NCI-H82 (cell line): ENCODE measurements at regions not wholly inside any gene's neighbourhood (a gene's known extent, or its start where the extent isn't known, plus 50 kb on each side); places are given as distances from the start of the nearest gene placed in this dataset.
A peak's percentile ranks its signal among the peaks of the same experiment; 100 is the strongest.

Experiments used
- DNase-seq: peaks from one replicate; lab custom pipeline; 2025; lab: John Stamatoyannopoulos, UW

DNA sequence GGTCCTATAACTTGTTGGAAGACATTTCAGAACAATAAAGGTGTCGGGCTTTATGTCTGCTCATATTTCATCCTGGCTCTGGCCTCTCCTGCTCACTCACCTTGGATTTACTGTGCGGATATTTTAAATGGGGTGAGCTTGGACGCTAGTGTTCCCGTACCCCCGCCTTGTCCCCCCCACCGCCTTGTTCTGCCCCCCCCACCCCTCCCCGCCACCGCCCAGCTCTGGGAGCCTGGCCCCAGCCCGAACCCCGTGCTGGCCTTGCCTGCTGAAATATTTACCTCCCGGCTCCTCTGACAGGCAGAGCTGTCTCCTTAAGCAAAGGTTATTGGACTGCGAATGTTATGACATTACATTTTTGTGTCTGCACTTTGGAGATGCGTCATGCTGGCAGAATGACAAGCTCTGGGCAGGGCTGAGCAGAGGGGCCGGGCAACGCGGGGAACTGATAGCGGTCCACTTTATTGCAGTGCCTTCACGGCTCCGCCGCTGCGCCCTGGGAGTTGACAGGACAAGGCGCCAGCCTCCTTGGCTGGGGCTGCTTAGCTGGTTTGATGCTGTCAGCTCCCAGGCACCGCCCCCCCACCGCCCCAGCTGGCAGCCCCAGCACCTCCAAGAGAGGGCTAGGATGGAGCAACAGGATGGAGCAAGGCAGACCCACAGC is 222.5 kb upstream of the GSE1 start:
- no peak for DNase-seq

DNA sequence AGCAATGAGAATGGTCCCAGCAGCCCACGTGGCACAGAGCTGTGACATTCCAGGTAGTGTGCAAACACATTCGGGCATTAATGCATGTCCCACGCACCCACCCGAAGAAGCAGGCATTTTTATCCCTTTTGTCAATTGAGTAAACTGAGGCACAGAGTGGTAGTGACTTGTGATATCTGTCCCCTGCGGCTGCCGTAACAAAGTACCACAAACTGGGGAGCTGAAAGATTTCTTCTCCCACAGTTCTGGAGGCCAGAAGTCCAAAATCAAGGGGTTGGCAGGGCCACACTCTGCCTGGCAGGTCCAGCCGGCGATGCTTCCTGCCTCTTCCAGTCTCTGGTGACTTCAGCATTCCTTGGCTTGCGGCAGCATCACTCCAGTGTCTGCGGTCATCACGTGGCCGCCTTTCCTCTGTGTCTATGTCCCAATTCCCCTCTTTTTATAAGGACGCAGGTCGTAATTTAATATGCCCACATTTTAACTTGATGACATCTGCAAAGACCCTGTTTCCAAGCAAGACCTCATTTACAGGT is 221.9 kb upstream of the GSE1 start:
- no peak for DNase-seq

DNA sequence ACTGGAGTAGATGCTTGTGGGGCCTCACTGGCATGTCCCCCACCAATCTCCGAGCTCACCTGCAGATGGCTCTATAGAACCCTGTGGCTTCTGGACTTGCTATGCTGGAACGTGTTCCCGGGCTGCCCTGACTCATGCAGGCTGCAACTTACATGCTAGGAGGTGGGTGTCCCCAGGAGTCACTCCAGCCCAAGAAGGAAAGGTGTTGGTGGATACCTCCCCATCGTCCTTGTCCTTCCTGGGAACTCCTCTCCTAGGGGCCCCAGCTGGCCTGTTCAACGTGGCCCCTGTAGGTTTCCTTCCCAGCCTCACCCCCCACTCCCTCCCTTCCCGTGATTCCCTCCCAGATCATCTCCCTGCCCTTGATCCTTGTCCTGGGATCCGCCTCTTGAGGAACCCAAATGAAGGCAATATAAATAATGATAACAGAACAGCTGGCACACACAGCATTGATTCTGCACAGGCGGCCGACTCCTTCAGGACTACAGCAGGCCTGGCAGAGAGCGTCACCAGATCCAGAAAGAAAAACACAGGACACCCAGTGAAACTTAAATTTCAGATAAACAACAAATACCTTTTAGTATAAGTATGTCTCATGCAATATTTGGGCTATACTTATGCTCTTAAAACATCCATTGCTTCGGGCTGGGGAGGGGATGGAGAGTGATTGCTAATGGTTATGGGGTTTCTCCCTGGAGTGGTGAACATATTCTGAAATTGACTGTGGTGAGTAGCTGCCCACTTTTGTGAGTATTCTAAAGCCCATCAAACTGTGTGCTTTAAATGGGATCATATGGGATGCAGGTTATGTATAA is 221.1 kb upstream of the GSE1 start:
- no peak for DNase-seq

DNA sequence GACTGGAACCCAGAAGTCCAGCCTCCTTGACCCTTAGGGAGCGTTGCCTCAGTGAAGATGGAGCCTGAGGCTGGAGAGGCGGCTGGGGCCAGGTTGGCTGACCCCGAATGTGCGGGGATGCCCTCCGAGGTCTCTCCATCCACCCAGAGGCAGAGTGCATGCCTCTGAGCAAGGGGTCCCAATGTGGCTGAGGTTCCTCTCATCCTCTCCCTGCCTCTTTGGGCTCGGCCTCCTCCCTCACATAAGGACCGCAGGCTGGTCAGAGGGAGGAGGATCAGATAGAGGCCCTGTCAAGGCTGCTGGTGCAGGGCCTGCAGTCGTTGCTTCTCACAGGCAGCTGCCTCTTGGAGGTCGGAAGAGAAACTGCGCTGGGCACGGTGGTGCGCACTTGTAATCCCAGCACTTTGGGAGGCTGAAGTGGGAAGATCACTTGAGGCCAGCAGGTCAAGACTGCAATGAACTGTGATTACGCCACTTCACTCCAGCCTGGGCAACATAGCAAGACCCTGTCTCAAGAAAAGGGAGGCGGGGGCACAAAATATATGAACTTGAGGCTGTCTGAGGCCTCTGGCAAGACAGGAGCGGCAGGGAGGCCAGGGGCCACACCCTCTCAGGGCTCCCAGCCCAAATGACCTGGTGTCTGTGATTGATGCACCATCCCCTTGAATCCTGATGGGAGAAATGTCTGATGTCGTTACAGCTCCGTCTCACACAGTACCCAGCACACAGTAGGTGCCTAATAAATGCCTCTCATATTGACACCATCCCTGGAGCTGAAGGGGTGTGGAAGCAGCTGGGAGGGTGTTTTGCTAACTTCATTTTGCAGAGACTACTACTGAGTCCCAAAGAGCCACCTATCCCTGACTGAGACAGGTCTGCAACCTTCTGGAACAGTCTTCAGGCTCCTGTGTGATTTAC is 220.1 kb upstream of the GSE1 start:
- no peak for DNase-seq

- peak; percentile 82 for DNase-seq
Measured at GRCh38 chr16:85393674-85394451, 219.3 kb upstream of the GSE1 start.

- peak; percentile 55 for DNase-seq
Measured at GRCh38 chr16:85394456-85395206, 218.5 kb upstream of the GSE1 start.

DNA sequence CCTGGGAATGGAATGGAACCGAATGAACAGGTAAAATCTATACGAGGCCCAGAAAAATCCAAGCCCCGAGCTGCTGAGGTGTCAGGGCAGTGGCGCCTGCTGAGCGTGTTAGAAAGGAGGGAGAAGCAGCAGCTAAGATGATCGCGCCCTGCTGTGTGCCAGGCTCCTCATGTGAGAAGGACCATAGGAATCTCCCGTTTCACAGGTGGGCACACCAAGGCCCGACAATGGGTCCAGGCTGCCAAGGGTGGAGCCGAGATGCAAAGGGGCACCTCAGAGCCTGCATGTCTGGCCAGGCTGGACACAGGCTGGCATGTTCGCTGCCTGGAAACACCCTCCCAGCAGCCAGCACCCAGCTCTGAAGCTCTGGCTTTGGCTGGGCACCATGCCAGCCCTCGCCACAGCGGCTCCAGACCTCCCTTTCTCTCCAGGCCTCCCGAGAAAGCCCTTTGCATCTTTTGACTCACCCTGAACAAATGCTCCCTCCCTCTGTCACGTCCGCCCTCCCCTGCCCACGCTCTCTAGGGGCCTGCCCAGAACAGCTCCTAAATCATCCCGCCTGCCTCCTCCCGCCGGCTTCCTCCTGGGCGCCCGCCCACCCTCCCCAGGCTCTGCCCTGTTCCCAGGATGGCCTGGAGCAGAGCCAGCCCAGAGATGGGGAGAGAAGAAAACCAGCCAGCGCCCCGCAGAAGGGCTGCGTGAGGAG is 217.8 kb upstream of the GSE1 start:
- DNase-seq = peak; percentile 67

- DNase-seq = no peak
Measured at GRCh38 chr16:85395913-85396878, 216.9 kb upstream of the GSE1 start.

GRCh38 chr16:85396879-85397871 is 215.9 kb upstream of the GSE1 start:
- DNase-seq = peak; percentile 72

DNA sequence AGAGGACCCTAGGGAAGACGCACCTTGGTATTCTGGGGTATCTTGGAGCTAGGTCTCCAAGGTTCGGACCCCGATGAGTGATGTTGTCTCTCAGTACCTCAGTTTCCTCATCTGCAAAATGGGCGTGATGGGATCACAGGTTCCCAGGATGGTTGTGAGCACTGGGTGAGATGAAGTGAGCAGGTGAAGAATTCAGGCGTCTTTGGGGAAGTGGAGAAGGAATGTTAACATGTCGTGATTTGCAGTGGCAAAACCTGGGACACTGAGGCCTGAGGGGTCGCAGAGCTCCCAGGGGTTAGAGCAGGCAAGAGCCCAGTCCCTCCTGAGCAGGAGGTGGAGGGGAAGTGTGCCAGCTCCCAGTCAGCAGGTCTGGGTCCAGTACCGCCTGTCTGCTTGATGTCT is 215.1 kb upstream of the GSE1 start:
- no peak for DNase-seq

DNA sequence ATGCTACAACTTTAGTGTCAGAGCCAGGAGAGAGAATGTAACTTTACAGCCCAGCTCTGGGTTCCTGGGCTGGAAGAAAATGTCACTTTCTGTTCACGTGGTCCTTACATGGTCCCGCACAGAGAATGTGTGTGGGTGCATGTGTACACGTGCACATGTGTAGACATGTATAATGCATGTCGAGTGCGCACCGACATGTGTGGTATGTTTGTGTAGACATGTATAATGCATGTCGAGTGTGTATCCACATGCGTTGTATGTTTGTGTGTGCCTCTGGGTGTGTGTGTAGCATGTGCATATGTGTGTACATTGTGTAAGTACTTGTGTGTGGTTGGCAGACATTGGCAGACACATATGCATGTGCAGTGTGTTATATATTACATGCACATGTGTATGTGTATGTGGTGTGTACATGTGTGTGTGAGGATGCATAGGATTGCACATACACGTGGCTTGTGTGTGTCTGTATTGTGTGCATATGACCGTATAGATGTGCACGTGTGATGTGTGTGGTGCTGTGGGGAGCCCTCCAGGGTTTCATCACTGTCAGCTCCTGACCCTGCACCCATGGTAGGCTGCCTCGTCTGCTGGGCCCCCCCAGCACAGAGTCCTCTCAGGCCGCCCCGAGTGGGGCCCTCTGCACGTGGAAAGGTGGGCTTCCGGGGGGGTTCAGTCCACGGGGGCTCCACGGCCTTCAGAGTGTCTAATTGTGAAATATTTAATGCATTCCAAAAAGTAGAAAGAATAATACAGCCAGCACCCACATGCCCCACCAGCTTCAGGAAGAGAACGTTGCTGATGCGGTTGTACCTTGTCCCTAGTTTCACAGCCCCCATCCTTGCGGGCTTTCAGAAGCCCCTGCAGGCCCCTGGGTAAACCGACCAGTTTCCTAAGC is 214.2 kb upstream of the GSE1 start:
- DNase-seq = no peak

DNA sequence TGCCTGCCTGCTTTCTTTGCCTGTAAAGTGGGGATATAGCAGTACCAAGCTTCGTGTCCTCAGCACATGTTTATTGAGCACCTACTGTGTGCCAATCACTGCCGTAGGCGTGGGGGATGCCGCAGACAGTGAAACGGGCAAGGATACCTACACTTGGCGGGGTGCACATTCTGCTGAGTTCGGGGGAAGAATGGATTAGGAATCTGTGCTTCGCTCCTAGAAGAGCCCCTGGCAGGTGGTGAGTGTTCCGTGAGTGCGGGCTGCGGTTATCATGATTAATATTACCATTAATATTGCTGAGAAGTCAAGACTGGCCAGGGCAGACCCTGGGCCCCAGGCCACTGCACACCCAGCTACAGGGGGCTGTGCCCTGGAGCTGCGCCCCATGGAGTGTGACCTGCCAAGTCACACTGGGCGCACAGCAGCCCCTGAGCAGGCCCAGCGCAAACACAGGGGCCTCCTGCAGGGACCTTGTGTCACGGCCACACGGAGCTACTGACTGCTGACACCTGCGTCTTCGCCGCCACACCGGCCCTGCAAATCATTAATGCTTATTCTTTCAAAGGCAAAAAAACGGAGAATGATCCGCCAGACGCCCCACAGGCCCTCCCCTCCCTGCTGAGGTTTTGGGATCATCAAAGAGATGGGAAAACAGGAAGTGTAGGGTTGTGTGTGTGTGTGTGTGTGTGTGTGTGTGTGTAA is 213.4 kb upstream of the GSE1 start:
- DNase-seq = no peak

DNA sequence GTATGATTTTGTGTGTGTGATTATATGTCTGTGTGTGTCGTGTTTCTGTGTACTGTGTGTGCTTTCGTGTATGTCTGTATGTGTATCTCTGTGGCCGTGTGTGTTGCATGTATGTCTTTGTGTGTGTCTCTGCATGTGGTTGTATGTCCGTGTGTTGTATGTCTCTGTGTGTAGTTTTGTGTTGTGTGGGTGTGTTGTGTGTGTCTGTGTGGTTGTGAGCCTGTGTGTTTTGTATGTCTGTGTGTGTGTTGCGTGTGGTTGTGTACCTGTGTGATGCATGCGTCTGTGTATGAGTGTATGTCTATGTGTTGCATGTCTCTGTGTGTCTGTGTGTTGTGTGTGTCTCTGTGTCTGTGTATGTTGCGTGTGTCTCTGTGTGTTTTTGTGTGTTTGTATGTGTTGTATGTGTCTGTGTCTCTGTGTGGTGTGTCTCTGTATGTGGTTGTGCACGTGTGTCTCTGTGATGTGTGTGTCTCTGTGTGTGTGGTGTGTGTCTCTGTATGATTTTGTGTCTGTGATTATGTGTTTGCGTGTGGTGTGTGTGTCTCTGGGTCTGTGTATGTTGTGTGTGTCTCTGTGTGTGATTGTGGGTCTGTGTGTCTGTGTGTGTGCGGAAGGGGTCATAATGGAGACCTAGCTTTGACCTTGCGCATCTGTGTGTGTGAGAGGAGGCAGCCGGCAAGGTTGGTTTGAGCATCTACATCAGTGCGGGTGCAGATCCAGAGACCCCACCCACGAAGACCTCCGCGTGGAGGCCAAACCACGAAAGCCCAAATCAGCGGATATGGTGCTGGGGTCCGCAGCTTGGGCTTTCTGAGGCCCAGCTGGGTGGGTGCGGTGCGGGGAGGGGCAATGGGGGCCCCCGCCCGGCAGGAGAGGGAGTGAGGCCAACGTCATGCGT is 212.6 kb upstream of the GSE1 start:
- DNase-seq = no peak

DNA sequence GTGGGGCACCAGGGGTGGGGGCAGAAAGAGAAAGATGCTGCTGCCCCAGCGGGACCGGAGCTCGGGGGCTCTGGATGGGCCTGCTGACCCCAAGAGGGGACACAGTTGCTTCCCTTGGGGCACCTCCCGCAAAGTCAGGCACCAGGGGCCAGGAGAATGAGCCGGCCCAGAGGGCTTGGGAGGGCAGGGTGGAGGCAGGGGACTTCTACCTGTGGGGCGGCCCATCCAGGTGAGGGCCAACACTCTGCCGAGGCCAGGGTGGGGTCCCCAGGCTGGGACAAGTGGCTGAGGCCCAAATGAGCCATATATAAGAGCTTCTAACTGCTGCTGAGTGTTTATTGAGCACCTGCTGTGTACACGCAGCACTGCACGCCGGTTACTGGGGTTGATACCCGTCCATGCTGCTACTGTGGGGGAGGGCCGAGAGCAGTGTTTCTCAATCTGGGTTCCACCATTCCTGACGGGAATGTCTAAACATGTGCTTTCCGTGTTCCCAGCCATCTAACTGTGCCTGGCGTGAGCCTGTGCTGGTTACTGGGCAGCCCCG is 211.7 kb upstream of the GSE1 start:
- no peak for DNase-seq
